H1 (cell line): ENCODE measurements at regions not wholly inside any gene's neighbourhood (a gene's known extent, or its start where the extent isn't known, plus 50 kb on each side); places are given as distances from the start of the nearest gene placed in this dataset.

Source experiments
- CTCF ChIA-PET: fragments of 300-600 bp; sonication (Branson Sonifier 250); formaldehyde crosslinking; loops from one replicate; lab custom pipeline; 2021; ENCODE audit not compliant: partially characterized antibody; lab: Charles Lee
- POLR2A ChIA-PET: fragments of 300-600 bp; sonication (Branson Sonifier 250); formaldehyde crosslinking; loops from one replicate; lab custom pipeline; 2021; ENCODE audit warnings: inconsistent platforms; ENCODE audit not compliant: partially characterized antibody; lab: Charles Lee
- DNase-seq, 2 experiments: peaks; one replicate each; pipeline versions ENCODE4 v3.0.0 to v3.0.0-alpha.2; 2010 to 2022; ENCODE audit warnings: low spot score in 2 of 2, low read depth in 1 of 2, mixed read lengths in 1 of 2
- FAIRE-seq: peaks from 2 replicates; lab custom pipeline; 2011; peaks lifted over from hg19 to GRCh38; lab: Jason Lieb, UNC
- H2AFZ ChIP-seq: 2 replicates; pipeline ENCODE4 v1.8.1; 2012; ENCODE audit warnings: low read length, inconsistent platforms
- H2AK5ac ChIP-seq: 2 replicates; pipeline ENCODE4 v1.6.1; 2013; ENCODE audit warnings: low read depth, low read length
- H2BK120ac ChIP-seq: replicated peaks from 2 replicates; pipeline ENCODE3; 2013; ENCODE audit warnings: low read depth, low read length, inconsistent platforms
- H2BK12ac ChIP-seq: 2 replicates; pipeline ENCODE4 v1.6.1; 2013; ENCODE audit warnings: low read depth, low read length
- H2BK15ac ChIP-seq: 2 replicates; pipeline ENCODE4 v1.6.1; 2013; ENCODE audit warnings: low read length
- H2BK20ac ChIP-seq: 2 replicates; pipeline ENCODE4 v1.6.1; 2013; ENCODE audit warnings: low read length
- H2BK5ac ChIP-seq: 2 replicates; pipeline ENCODE4 v1.6.1; 2013; ENCODE audit warnings: low read depth, low read length
- H3K14ac ChIP-seq: 2 replicates; pipeline ENCODE4 v1.6.1; 2013; ENCODE audit warnings: inconsistent platforms; ENCODE audit not compliant: insufficient read length
- H3K18ac ChIP-seq: 2 replicates; pipeline ENCODE4 v1.6.1; 2013; ENCODE audit warnings: low read length; ENCODE audit errors: extremely low read depth
- H3K23ac ChIP-seq: 2 replicates; pipeline ENCODE4 v1.6.1; 2013; ENCODE audit warnings: inconsistent platforms; ENCODE audit not compliant: insufficient read length
- H3K23me2 ChIP-seq: 2 replicates; pipeline ENCODE4 v1.6.1; 2013; ENCODE audit warnings: low read depth, low read length
- H3K27ac ChIP-seq: 2 replicates; pipeline ENCODE4 v1.6.1; 2011; ENCODE audit warnings: low read depth, low read length, inconsistent platforms
- H3K27me3 ChIP-seq, 4 experiments: replicated peaks in 1 of 4; 1 replicate in 1 of 4; 2 replicates in 3 of 4; pipeline versions ENCODE4 v1.6.1 to v1.8.1; 2011 to 2013; ENCODE audit warnings: low read length in 3 of 4, mild to moderate bottlenecking in 3 of 4, inconsistent platforms in 2 of 4, mixed read lengths in 2 of 4, moderate library complexity in 1 of 4; ENCODE audit not compliant: control insufficient read depth in 3 of 4, insufficient read depth in 3 of 4; ENCODE audit errors: extremely low read depth in 1 of 4
- H3K36me3 ChIP-seq, 4 experiments: 2 replicates each; pipeline versions ENCODE4 v1.6.1 to v1.8.1; 2011 to 2013; ENCODE audit warnings: mild to moderate bottlenecking in 4 of 4, low read length in 3 of 4, moderate library complexity in 2 of 4, control low read depth in 1 of 4, inconsistent platforms in 1 of 4; ENCODE audit not compliant: insufficient read depth in 4 of 4, control insufficient read depth in 2 of 4
- H3K4ac ChIP-seq: replicated peaks from 2 replicates; pipeline ENCODE3; 2013; ENCODE audit warnings: low read length, low read depth, mixed read lengths, inconsistent platforms; ENCODE audit not compliant: insufficient read length
- H3K4me1 ChIP-seq, 4 experiments: replicated peaks in 1 of 4; 1 replicate in 1 of 4; 2 replicates in 3 of 4; pipeline versions ENCODE4 v1.6.1 to v1.8.1; 2011 to 2013; ENCODE audit warnings: low read length in 3 of 4, inconsistent platforms in 2 of 4, mixed read lengths in 1 of 4; ENCODE audit not compliant: insufficient read depth in 4 of 4, control insufficient read depth in 3 of 4
- H3K4me2 ChIP-seq, 2 experiments: 2 replicates each; pipeline versions ENCODE4 v1.6.1 to v1.8.1; 2011 to 2013; ENCODE audit warnings: low read depth in 2 of 2, low read length in 2 of 2, control low read depth in 1 of 2, inconsistent platforms in 1 of 2, mild to moderate bottlenecking in 1 of 2; ENCODE audit not compliant: insufficient read depth in 1 of 2
- H3K4me3 ChIP-seq, 4 experiments: fragments of 200-600, 300-600 bp in 1 of 4; sonication (generic), shearing (Covaris generic), sonication (Bioruptor Twin) in 1 of 4; 2 replicates each; pipeline versions ENCODE4 v1.5.1 to v1.8.1; 2011 to 2016; ENCODE audit warnings: low read length in 4 of 4, low read depth in 3 of 4, control low read depth in 2 of 4, inconsistent platforms in 2 of 4, mild to moderate bottlenecking in 2 of 4, mixed read lengths in 1 of 4, moderate library complexity in 1 of 4; ENCODE audit not compliant: insufficient read depth in 2 of 4; ENCODE audit errors: extremely low read depth in 1 of 4
- H3K56ac ChIP-seq: replicated peaks from 2 replicates; pipeline ENCODE3; 2013; ENCODE audit warnings: low read depth, mild to moderate bottlenecking, mixed read lengths, low read length, inconsistent platforms; ENCODE audit not compliant: insufficient read length
- H3K79me1 ChIP-seq: 2 replicates; pipeline ENCODE4 v1.6.1; 2013; ENCODE audit warnings: low read depth, low read length, control low read depth
- H3K79me2 ChIP-seq, 2 experiments: 2 replicates each; pipeline versions ENCODE4 v1.6.1 to v1.8.1; 2012 to 2013; ENCODE audit warnings: low read length in 2 of 2, mild to moderate bottlenecking in 2 of 2, inconsistent platforms in 1 of 2; ENCODE audit not compliant: insufficient read depth in 2 of 2, control insufficient read depth in 1 of 2
- H3K9ac ChIP-seq, 4 experiments: replicated peaks in 1 of 4; 1 replicate in 1 of 4; 2 replicates in 3 of 4; pipeline versions ENCODE4 v1.6.1 to v1.8.1; 2011 to 2013; ENCODE audit warnings: low read depth in 3 of 4, low read length in 3 of 4, control low read depth in 2 of 4, mild to moderate bottlenecking in 2 of 4, moderate library complexity in 2 of 4, inconsistent platforms in 1 of 4; ENCODE audit errors: extremely low read depth in 1 of 4
- H3K9me3 ChIP-seq, 2 experiments: 2 replicates each; pipeline versions ENCODE4 v1.6.1 to v1.8.1; 2012 to 2013; ENCODE audit warnings: mild to moderate bottlenecking in 2 of 2, moderate library complexity in 2 of 2, control low read depth in 1 of 2, inconsistent platforms in 1 of 2, low read depth in 1 of 2, low read length in 1 of 2, mixed read lengths in 1 of 2; ENCODE audit not compliant: insufficient read depth in 2 of 2
- H4K20me1 ChIP-seq, 2 experiments: replicated peaks in 1 of 2; 2 replicates each; pipeline versions ENCODE3 to v1.8.1; 2011 to 2013; ENCODE audit warnings: inconsistent platforms in 2 of 2, low read length in 2 of 2, mild to moderate bottlenecking in 1 of 2; ENCODE audit not compliant: insufficient read depth in 2 of 2, control insufficient read depth in 1 of 2
- H4K5ac ChIP-seq: 2 replicates; pipeline ENCODE4 v1.6.1; 2013; ENCODE audit warnings: low read length, low read depth, mixed read lengths, inconsistent platforms; ENCODE audit not compliant: insufficient read length
- H4K8ac ChIP-seq: 2 replicates; pipeline ENCODE4 v1.8.0; 2013; ENCODE audit warnings: mild to moderate bottlenecking, moderate library complexity, low read length, inconsistent platforms; ENCODE audit not compliant: insufficient read depth; ENCODE audit errors: extremely low read depth
- H4K91ac ChIP-seq: replicated peaks from 2 replicates; pipeline ENCODE3; 2013; ENCODE audit warnings: low read length, mixed read lengths, inconsistent platforms; ENCODE audit not compliant: insufficient read length
- BCL11A ChIP-seq, 2 experiments: IDR thresholded peaks; one replicate each; pipeline ENCODE4 v1.6.1; 2011; ENCODE audit warnings: low read depth in 2 of 2, low read length in 2 of 2, mild to moderate bottlenecking in 2 of 2
- GABPA ChIP-seq: IDR thresholded peaks from 2 replicates; pipeline ENCODE4 v1.6.1; 2011; ENCODE audit warnings: mild to moderate bottlenecking, low read length, moderate library complexity, borderline replicate concordance; ENCODE audit not compliant: insufficient read depth
- KDM1A ChIP-seq: fragments of 200-600, 300-600 bp; sonication (generic); IDR thresholded peaks from 2 replicates; pipeline ENCODE4 v1.7.1; 2016; ENCODE audit warnings: mild to moderate bottlenecking, low read length, borderline replicate concordance
- KDM4A ChIP-seq: IDR thresholded peaks from one replicate; pipeline ENCODE4 v1.7.1; 2012; ENCODE audit warnings: low read depth, mild to moderate bottlenecking, moderate library complexity, low read length, inconsistent platforms; ENCODE audit not compliant: severe bottlenecking
- MAX ChIP-seq: IDR thresholded peaks from 2 replicates; pipeline ENCODE4 v1.6.1; 2012; ENCODE audit warnings: inconsistent platforms
- NANOG ChIP-seq: IDR thresholded peaks from 2 replicates; pipeline ENCODE4 v1.6.1; 2011; ENCODE audit warnings: low read length, low read depth, mild to moderate bottlenecking, inconsistent platforms; ENCODE audit not compliant: insufficient read depth, poor library complexity, severe bottlenecking
- POLR2A ChIP-seq, 2 experiments: IDR thresholded peaks; 1 replicate in 1 of 2; 2 replicates in 1 of 2; pipeline ENCODE4 v1.6.1; 2011; ENCODE audit warnings: low read depth in 2 of 2, low read length in 2 of 2, mild to moderate bottlenecking in 2 of 2; ENCODE audit errors: control extremely low read depth in 1 of 2
- RBBP5 ChIP-seq: IDR thresholded peaks from 2 replicates; pipeline ENCODE4 v1.7.1; 2012; ENCODE audit warnings: low read depth, mild to moderate bottlenecking, inconsistent platforms, low read length, moderate library complexity, borderline replicate concordance
- RXRA ChIP-seq: IDR thresholded peaks from 2 replicates; pipeline ENCODE4 v1.6.1; 2011; ENCODE audit warnings: low read depth, mild to moderate bottlenecking, low read length, moderate library complexity; ENCODE audit not compliant: insufficient read depth
- SP4 ChIP-seq: IDR thresholded peaks from 2 replicates; pipeline ENCODE4 v1.6.1; 2012; ENCODE audit warnings: low read length, inconsistent platforms
- YY1 ChIP-seq: IDR thresholded peaks from 2 replicates; pipeline ENCODE4 v1.6.1; 2011; ENCODE audit warnings: low read depth, mild to moderate bottlenecking, low read length
- WGBS, 2 experiments: shearing (Covaris generic) in 1 of 2; methylation state at CpG; one replicate each; pipeline versions ENCODE4 v1.1.6 to v1.1.7; 2013 to 2015; ENCODE audit warnings: low lambda C conversion rate in 2 of 2, mixed read lengths in 2 of 2, inconsistent platforms in 1 of 2, low coverage in 1 of 2, missing lambda C conversion rate in 1 of 2; ENCODE audit not compliant: insufficient replicate concordance in 2 of 2, insufficient coverage in 1 of 2, insufficient read length in 1 of 2; ENCODE audit errors: extremely low coverage in 1 of 2, missing lambda C conversion rate in 1 of 2; 5-methylcytosine and 5-hydroxymethylcytosine counted together
- TF ChIP-seq, protein P1 (sequence below): IDR thresholded peaks from 2 replicates; pipeline ENCODE4 v1.6.1; 2011; ENCODE audit warnings: low read length, improper control_type of control experiment
- TF ChIP-seq, protein P2 (sequence below): IDR thresholded peaks from 2 replicates; pipeline ENCODE4 v1.6.1; 2012; ENCODE audit warnings: inconsistent platforms

- WGBS, 2 experiments = 90% methylated on average over 3 of the region's 3 CpGs; no CpG with 5 or more reads in 1 of the 2 experiments
- TF ChIP-seq, protein P1, sequence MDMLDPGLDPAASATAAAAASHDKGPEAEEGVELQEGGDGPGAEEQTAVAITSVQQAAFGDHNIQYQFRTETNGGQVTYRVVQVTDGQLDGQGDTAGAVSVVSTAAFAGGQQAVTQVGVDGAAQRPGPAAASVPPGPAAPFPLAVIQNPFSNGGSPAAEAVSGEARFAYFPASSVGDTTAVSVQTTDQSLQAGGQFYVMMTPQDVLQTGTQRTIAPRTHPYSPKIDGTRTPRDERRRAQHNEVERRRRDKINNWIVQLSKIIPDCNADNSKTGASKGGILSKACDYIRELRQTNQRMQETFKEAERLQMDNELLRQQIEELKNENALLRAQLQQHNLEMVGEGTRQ = no peak
- TF ChIP-seq, protein P2, sequence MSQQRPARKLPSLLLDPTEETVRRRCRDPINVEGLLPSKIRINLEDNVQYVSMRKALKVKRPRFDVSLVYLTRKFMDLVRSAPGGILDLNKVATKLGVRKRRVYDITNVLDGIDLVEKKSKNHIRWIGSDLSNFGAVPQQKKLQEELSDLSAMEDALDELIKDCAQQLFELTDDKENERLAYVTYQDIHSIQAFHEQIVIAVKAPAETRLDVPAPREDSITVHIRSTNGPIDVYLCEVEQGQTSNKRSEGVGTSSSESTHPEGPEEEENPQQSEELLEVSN = no peak
- TF ChIP-seq KDM4A = no peak
- no peak for TF ChIP-seq SP4
- TF ChIP-seq YY1 = no peak
- no peak for TF ChIP-seq BCL11A (IDR thresholded peaks at IDR 0.05; ENCODE audit: low read depth in 2 of 2, low read length in 2 of 2)
- no peak for TF ChIP-seq POLR2A (IDR thresholded peaks at IDR 0.05; ENCODE audit: control extremely low read depth in 1 of 2, low read depth in 2 of 2, low read length in 2 of 2)
- TF ChIP-seq KDM1A = no peak
- no peak for TF ChIP-seq RBBP5
- no peak for TF ChIP-seq NANOG
- no peak for TF ChIP-seq RXRA
- TF ChIP-seq GABPA = no peak
- TF ChIP-seq MAX = no peak
Measured at GRCh38 chr1:209187589-209187988, 395.9 kb upstream of the CAMK1G start.

More at GRCh38 chr1:209187589-209187988, 395.9 kb upstream of the CAMK1G start:
- Histone ChIP-seq H3K27me3 (no peaks in the 10 kb centered on the region), H4K8ac (no peak overlapping the region), H2BK12ac (no peak overlapping the region), H3K4me3 (no peak overlapping the region), H3K36me3 (no peaks in the 10 kb centered on the region), H2BK5ac (no peak overlapping the region), H4K91ac (no peak overlapping the region), H2AK5ac (no peak overlapping the region), H3K56ac (no peak overlapping the region), H3K79me1 (no peaks in the 10 kb centered on the region), H3K4me2 (no peak overlapping the region), H4K5ac (no peak overlapping the region), H3K9me3 (peaks cover 13 to 14% of the 10 kb centered on the region in 2 experiments), H3K27ac (no peak overlapping the region), H3K9ac (no peak overlapping the region), H2BK15ac (no peak overlapping the region), H2BK20ac (no peak overlapping the region), H4K20me1 (no peaks in the 10 kb centered on the region), H3K14ac (no peak overlapping the region), H3K4ac (no peak overlapping the region), H3K23me2 (no peaks in the 10 kb centered on the region), H3K23ac (no peak overlapping the region), H2AFZ (no peak overlapping the region), H3K79me2 (no peaks in the 10 kb centered on the region), H2BK120ac (no peak overlapping the region), H3K18ac (no peak overlapping the region), H3K4me1 (peaks cover 0 to 9% (median 4%) of the 10 kb centered on the region in 4 experiments; a peak in 4 of 7 replicates)
- ChIA-PET POLR2A (no interaction called here), CTCF (interaction anchor here (1.3 to 4.3 kb wide), 2 partner anchors 20 to 81 kb away, joined by 3 to 15 read pairs; no protein-coding TSS in a partner anchor)
- no peak for FAIRE-seq
- DNase-seq = no peak
